ENCODE measurements at regions not wholly inside any gene's neighbourhood (a gene's known extent, or its start where the extent isn't known, plus 50 kb on each side); places are given as distances from the start of the nearest gene placed in this dataset.

DNA sequence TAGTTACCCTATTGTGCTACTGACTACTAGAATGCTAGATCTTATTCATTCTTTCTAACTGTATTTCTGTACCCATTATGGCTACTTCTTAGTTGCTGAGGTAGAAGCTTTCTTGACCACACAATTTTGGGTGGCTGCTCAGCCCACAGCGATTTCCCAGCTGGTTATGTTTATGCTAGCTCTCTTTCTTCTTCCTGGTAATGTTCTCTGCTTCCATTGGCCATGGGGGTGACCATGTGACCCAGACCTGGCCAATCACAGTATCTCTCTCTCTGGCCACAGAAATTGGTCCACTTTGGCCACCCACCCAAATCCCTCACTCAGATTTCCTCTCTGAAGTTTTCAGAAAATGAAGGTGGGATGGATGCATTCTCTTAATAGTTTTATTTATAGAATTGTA lies 427.9 kb upstream of the CLINT1 start:
- no peak for DNase-seq

DNA sequence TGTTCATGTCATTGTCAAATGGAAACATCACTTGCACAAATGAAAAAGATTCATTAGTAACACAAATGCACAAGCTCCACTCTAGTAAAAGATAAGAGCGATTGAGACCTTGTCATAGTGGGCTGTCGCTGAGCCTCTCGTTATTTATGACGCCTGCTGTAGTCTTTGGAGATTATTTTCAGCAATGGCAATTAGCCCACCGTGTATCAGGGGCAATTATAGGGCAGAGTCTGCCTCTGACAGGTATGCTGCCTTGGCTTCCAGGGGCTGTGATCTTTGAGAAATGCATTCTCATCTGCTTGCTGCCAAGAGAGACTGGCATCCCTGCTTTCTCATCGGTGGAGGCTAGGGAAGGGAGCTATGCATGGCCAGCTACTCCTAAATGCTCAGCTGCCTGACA lies 426.8 kb upstream of the CLINT1 start:
- DNase-seq = no peak

DNA sequence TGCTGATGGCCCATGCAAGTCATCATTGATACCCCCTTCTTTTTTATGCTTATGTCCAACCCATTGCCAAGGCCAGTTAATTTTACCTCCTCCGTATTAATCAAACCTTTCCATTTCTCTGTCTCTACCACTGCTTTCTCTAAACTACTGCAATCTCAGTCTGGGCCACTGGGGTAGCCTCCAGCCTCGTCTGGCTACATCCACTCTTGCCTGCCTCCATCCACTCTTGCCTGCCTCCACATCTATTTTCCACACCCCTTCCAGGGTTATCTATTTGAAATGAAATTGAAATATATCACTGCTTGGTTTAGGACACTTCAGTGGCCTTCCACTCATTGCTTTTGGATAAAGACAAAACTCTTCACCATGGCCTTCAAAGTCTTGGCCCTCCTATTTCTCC lies 425.3 kb upstream of the CLINT1 start:
- no peak for DNase-seq

DNA sequence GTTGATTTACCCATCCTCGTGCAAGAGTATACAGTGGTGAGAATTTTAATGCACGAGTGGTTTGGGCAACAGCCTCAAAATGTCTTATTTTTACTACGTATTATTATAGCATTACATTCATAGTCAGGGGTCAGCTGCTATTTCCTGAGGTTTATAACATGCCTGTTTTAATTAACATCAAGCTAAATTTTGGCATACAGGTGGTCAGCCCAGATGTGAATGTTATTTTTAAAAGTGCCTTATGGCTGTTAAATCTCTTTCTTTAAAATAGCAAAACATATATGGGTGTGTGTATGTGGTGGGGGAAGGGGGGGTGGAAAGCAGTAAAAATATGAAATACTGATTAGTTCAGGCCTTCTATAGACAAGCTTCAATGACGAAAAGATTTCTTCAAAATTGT lies 424.5 kb upstream of the CLINT1 start:
- no peak for DNase-seq

DNA sequence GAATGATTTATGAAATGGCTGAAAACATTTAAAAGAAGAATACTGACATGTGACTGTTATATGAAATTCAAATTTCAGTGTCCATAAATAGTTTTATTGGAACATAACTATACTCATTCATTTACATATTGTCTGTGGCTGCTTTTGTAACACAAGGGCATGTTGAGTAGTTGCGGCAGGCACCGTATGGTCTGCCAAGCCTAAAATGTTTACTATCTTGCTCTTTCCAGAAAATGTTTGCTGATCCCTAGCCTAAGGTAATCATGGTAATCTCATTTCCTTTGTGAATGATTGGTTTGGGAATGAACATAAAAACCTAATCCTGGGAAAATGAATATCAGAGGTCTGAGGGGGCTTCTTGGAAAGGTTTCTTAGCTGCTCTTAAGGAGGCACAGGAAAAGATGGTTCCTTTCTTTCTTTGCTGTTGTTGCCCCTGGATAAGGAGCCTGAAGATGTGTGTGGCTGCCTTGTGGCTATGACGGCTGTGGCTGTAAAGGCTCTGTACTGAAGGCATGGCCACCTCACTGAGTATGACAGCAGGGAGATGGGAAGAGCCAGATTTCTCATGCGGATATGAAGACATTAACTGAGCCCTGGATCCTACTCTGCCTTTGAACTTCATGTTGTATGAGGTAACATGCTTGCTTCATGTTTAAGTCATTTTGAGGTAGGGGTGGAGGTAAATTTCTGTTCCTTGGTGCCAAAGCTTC lies 419.4 kb upstream of the CLINT1 start:
- DNase-seq = peak; percentile 44 to 72

DNA sequence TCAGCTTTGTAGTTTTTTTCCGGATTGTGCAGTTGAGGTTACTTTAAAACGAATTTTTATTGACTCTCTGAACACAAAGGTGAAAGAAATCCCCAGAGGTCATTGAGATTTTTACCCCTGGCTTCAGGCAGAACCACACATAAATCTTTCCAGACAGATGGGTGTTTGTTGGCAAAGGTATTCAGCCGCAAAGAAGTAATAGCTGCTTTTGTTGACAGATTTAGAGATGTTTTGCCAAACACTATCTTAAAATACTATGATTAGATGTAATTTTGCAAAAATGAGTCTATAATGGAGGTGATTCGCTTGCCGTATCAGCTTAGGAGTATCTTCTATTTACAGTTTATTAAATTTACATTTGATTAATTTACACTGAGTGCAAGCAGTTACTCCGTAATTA lies 418.3 kb upstream of the CLINT1 start:
- DNase-seq = no peak

DNA sequence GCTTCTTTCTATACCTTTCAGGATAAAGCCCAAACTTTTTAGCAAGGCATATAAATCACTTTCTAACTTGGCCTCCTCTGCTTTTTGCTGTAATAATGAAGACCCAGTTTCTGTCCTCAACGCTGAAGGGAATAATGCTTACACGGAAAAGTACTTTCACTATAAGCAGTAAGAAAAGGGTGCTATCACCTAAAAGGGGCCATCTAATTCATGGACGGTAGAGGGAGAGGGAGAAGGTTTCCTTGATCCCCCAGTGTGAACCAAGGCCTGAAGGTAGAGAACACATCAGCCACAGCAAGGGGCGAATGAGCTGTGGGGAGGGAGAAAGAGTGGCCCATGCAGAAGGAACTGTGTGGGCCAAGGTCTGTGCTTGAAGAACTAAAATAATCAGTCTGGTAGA lies 417.7 kb upstream of the CLINT1 start:
- DNase-seq = no peak

DNA sequence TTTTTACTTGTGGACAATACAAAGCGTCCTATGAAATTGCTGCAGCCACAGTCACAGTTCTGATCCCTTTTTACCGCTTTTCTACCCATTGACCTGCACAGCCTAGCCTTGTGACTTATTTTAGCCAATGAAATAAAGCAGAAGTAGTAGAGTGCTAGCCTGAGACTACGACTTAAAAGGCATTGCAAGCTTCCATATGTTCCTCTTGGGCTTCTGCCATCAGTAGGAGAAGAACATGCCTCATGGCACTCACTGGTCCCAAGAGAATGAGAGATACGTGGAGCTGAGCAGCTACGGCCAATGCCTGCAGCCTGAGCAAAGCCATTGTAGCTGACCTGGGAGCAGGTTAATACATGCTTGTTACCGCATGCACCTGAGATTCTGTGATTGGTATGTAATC lies 416.6 kb upstream of the CLINT1 start:
- no peak for DNase-seq

DNA sequence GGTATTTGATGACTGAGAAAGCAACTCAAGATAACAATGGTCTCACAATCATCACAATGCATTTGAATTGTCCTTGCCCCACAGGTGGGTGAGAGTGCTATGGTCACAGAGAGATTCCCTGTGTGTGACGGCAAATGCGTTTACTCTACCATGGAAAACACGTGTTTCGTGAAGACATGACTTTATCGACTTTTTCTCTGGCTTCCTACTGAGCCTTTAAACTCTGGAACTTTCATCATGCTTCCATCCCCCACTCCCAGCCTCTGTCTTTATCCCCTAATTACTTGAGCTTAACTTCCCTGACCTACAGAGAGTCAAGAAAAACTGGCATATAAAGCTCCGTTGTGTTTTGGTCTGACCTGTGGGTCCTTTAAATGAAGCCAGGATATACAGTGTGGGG lies 414.1 kb upstream of the CLINT1 start:
- no peak for DNase-seq

DNA sequence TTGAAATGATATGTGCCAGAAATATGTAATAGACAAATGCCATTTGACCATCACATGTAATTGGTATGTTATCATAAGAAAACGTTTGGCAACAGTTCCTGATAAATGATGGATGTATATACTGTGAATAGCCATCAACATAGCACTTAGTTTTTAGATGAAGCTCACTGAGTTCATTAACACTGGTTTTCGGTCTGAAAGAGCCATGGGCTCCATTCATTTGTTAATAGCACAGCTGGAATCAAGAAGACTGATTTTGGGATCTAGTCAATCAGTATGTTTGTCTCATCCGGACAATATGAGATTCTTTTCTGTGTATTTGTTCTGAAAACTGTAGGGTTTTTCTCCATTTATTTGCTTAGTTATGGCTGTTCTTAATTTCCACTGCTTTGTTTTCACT lies 413.5 kb upstream of the CLINT1 start:
- no peak for DNase-seq

DNA sequence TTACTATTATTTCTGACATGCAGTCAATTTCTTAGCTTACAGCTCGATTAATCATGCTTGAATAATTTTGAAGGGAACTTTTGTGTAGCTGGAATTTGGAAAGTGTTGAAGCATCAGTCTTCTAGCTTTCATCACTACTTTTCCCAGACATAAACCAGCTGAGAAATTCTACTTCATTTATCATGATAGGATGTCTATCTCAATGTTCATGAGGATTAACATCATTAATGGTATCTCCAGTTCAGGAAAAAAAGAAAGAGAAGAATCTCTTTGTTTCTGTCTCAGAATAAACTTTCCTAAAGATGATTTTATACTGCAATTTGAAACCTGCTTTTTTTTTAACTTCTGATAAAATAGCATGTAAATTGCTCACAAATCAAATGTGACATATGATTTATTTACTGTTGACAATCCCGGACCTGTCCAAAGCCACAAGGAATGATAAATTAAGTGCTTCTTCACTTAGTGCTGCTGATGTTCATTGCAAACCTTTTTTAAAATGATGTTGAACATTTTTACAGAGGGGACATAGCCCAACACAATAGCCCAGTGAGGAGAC lies 412.1 kb upstream of the CLINT1 start:
- DNase-seq = no peak

DNA sequence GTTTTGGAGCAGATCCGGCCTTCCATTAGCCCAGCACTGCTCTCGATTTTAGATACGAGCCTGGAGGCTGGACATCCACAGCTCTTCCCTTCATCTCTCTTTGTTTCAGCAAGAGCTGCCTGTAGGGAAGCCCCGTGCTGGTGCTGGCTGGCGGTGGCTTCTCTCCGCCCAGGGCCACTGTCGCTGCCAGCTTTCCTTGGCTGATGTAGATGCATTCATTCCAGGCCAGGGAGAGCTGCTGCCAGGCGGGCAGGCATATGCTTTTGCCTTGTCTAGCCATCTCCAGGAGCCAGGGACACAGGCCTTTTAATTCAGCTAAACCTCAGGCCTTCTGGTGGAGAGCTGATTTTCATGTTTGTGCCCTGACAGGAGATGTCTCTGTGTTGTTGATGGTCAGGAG lies 409.3 kb upstream of the CLINT1 start:
- no peak for DNase-seq

DNA sequence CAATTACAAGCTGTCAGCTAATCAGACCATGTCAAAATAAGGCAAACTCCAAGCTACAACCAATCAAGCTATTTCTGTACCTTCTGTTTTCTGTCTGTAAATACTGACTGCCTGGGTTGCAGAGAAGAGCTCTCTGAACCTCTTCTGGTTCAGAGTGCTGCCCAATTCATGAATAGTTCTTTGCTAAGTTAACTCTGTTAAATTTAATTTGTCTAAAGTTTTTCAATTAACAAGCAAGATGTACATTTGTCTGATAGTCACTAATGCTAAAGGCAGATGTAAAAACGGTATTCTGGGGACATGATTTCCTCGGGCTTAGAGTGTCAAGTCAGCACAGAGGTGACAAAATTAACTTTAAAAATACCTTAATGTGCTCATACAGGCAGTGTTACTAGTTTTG lies 408.3 kb upstream of the CLINT1 start:
- DNase-seq = no peak

DNA sequence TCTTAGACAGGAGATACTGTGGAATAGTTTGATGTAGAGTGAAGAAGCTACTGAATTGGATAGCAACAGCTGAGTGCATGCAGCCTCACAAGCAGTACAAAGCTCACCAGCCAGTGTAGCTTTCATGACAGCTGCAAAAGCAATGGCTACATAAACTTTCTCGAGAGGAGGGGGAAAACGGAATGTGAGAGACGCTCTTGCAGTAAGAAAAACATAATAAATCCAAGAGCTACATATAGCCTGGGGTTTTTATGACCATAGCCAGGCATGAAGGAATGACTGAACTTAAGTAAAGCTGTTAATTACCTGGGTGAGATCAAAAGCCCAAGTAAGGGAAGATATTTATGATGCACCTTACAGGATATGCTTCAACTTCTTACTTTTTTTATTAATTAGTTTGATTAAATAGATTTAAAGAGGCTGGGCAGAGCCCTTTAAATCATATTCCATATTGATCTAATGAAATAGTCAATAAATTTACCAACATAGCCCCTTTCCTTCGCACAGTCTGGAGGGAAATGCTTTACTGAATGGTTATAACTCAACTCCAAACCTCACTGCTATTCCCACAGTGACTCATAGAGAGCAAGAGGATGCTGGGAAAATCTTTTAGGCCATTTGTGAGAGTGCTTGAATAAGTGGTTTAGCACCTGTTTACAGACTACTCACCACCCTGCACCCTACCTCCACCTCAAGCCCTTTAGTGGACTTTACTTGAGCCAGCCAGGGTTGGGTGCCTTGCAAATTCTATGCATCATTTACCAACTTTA lies 407.2 kb upstream of the CLINT1 start:
- no peak for DNase-seq

DNA sequence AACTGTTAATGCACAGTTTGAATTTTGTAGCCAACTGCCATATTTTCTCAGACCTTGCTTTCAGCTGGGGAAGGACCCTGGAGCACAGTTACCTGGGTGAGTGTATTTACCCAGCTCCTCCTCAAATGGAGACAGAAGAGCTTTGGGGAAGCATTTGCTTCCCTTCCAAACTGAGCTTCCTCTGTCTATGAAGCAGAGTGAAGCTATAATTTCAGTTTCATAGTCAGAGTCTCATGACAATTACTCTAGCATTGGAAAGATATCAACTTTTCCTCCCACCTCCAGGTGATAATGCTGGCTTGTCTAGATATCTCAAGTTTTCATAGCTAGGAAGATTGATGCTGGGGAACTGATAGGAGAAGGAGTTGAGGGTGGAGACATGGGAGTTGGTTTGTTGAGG lies 406.4 kb upstream of the CLINT1 start:
- DNase-seq = no peak

DNA sequence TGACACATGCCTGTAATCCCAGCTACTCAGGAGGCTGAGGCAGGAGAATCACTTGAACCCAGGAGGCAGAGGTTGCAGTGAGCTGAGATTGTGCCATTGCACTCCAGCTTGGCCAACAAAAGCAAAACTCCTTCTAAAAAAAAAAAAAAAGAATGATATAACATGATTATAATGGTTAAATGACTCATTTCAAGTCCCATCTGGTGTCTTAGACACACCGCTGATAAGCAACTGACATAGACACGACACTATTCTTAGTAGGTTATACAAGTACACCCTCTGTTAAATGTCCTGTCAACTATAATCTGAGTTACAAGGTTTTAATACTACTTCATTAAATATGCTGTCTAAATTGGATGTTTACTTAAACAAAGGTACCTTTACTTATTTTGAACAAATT lies 405.3 kb upstream of the CLINT1 start:
- no peak for DNase-seq

DNA sequence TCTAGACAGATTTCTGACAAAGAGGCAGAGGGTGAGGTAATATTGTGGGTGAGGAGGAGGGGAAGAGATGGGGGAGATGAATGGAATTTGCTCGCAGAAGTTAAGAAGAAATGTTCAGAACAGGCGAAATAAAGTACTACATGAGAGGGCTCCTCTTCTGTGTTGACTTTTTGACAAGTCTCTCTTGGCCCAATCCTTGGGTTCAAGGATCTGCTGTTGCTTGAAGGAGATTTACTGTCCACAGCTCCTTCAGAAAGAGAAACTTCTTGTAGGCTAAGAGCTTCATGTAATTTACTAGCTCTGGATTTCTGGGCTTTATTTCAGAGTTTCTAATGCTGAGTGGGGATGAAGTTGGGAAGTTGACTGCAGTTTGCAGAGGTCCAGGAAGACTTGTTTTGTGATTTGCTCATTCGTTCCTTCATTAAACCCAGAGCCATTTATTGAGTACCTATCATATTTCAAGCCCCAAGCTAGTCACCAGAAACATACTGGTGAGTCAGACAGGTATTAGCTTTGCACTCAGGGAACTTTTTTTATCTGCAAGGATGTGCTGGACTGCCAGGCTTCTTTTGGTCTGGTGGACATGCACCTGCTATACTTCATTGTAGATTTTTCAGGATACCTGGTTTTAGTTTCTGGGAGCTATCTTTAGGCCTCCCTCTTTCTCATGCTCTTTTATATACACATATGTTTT lies 402.9 kb upstream of the CLINT1 start:
- DNase-seq = no peak

DNA sequence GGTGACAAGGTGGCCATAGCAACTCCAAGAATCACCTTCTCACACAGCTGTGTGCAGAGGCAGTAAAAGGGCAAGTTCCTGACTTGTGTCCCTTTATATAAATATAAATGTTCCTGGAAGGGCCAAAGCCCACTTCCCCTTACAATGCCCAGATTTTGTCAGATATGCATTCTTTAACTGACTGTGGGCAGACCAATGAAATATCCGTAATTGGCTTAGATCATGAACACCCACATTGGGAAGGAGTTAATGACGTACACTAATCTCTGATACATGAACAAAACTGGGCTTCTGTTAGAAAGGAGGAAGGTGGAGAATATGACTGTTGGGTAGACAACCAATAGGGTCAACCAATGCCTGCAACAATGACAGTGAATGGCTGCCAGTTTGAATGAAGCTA lies 397.2 kb upstream of the CLINT1 start:
- DNase-seq = no peak

DNA sequence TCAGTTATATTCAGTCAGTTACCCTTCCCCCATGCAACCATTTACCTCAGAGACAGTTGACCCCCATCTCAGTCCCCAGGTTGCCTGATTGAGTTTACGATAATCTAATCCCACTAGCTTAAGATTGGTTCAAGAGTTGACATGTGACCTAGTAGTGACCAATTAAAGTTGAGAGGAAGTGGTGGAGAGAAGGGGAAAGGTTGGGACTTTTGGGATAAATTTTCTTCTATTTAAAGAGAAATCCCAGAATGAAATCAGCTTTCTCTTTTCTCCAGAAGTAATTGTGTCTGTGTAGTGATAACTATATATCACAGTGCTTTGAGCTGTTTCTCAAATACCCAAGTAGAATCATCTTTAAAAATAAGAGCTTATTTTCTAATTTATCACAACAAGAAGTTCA lies 396.7 kb upstream of the CLINT1 start:
- DNase-seq = no peak

DNA sequence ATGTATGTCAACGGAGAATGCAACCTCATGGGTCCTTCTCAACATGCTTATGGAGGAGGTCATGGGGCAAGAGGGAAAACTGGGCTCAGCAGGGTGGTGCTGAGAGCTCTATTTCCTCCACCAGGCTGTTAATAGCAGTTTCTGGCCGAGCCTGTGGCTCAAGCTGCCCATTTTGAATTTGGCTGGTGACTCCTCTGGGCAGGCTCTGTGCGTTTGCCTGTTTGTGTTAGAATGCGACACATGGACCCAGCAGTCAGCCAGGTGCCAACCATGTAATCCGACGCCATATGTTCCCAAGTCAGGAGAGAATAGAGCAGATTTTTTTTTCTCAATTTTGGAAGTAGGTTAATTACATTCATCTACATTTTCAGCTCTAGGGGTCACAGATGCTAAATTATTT lies 387.7 kb upstream of the CLINT1 start:
- DNase-seq = peak in 1 of 2 experiments; percentile 2

DNA sequence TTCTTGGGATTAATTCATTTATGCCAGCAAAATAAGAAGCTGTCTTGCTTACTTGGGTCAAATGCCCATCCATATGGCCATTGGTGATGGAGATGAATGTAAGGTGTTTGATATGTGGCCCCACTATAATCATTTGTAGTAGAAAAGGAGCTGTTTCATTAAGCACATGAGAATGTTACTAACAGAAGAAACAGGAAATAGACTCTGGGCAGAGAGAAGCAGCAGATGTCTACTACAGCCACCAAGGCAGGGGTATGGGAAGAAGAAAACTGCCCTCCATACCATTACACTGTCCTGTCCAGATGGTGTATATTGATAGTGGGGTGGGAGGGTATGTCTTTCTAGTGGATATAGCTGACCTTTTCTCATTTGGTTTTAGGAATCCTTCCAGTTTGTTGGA lies 386.6 kb upstream of the CLINT1 start:
- no peak for DNase-seq

DNA sequence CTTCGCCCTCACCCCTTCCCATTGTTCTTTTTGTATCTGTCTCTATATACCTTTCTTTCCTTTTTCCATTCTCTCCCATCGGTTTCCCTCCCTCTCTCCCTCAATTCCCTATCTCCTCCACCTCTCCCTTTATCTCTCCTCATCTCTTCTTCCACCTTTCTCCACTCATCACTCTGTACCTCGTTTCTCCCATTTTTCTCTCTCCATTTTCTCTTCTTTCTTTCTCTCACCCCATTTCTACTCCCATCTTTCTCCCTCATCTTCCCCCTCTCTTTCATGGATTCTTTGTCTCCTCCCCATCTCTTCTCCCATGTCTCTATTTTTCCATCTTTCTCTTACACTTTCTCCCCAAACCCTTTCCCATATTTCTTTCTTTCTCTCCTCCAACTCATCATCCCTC lies 385.9 kb upstream of the CLINT1 start:
- DNase-seq = no peak

DNA sequence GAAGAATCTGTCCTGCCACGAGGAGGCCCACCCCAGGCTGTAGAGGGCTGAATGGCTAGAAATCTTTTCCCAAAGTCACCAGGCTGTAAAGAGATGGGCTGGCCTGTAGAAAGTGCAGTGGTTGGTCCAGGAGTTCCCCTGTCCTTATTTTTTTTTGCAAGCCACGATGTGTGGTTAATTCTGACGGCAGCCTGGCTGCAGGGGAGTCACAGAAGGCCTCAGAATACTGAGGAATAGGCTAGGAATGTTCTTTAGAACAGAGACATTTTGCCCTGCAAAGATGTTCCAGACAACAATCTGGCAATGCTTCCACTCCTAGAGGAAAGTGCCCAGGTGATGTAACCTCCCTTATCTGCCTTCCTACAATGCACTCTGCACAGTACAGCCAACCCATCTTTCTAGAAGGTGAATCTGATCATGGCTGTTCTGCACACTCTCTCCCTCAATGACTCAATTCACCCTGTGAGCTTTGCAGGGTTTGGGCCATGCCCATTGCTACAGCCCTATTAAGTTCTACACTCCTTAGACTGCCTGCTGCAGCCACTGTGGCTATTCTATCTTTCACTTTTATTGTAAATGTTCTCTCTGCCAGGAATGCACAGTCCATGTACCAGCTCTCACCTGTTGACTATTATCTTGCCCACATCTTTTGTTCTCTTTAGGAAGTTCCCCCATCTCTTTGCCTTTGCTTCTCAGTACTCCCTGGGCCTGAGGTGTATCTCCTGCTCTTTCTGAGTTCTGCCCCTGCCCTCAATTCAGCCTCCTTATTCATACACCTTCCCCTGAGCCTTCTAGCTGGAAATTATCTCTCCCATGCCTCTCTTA lies 377.8 kb upstream of the CLINT1 start:
- DNase-seq = no peak
